Hematopoietic multipotent progenitor cell treated with erythropoietin and hydrocortisone succinate and interleukin-3 and kit ligand, for 4 days (in vitro differentiated cells): ENCODE measurements at regions not wholly inside any gene's neighbourhood (a gene's known extent, or its start where the extent isn't known, plus 50 kb on each side); places are given as distances from the start of the nearest gene placed in this dataset.
"Not testable (repeated sequence)": the region's sequence is repeated elsewhere in the genome, so short reads cannot be mapped to it uniquely, and the experiment has no call there.

Experiments
- DNase-seq: peaks from one replicate; pipeline ENCODE4 v3.0.0-alpha.2; 2015

DNA sequence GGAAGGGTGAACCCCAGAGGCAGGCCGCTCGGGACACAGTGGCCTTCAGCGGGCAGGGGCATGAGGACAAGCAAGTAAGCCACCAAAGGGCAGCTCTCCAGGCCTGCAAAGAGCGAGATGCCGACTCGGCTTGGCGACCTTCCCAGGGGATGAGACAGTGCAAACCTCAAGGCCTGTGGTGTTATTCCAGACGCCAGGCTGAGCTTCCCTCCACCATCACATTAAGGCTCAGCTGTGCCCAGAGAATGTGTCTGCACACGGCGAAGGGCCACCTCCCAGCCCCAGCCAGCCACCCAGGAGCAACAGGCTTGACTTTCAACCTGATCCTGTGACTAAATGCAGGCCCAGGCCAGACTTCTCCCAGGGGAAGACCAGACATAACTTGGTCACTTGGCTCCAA, 251.4 kb downstream of the SOX9 start:
- no peak for DNase-seq

DNA sequence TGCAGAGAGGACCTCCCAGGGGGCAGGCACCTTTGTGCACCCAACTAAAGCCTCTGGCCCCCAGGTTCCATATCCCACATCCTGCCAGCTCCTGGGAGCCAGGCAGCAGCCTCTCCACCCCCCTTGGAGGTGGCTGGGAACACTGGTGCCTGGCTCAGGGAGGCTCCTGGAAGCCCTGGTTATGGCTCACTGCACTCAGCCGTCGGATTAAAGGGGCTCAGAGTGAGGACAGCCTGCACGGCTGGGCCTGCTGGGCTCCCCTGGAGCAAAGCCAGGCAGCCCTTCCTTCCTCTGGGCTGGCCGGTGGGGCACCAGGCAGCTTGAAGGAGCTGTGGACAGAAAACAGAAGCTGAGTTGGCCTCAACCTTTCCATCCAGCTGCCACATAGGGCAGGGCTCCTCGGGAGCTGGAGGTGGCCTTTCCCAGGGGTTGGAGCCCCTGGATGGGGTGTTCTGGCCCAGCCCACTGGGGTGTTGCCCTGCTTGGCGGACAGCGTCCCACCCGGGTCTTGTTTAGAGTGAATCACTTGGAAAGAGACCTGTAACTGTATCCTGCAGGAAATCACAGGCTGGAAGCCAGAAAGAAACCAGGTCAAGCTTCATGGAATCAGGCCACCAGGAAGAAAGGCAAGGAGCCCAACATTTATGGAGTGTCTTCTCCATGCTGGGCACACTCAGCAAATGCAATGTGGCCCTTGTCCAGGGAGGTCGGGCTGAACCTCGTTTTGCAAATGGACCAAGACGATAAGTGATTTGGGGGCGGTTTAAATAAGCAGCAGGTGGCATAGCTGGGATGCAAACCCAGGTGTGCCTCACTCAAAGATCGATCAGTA, 253.3 kb downstream of the SOX9 start:
- no peak for DNase-seq

DNA sequence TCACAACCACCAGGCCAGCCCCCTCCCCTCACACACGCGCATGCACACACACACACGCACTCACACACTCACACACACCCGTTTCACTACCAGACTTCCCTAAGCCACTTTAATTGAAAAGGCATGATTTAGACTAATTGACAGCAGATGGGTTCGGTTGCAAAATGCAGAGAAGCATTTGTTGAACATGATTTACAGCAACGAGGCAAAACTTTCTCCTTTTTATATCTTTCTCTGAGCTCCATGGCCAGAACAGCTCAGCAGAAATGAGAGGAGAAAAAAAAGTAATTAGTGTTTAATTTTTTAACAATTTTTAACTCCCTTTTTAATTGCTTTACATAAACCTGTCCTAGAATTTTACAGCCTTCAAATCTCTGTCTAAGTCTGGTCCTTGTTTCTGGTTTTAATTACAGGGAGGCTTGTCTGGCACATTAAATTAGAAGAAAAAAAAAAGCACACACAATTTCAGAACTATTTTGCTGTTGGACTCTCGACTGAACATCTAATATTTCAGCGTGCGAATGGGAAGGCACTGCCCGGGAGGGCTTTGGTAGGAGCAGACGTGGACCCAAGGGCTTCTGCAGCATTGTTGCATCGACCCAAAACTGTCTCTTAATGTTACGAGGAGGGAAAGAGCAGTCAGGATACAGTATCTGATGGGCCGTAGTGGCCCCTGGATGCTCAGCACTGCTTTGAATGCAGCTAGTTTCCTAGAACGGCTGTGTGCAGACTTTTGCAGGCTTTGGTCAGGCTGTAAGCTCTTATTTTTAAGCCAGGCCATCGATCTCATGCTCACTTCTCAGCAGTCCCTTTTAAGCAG, 255.9 kb downstream of the SOX9 start:
- no peak for DNase-seq

DNA sequence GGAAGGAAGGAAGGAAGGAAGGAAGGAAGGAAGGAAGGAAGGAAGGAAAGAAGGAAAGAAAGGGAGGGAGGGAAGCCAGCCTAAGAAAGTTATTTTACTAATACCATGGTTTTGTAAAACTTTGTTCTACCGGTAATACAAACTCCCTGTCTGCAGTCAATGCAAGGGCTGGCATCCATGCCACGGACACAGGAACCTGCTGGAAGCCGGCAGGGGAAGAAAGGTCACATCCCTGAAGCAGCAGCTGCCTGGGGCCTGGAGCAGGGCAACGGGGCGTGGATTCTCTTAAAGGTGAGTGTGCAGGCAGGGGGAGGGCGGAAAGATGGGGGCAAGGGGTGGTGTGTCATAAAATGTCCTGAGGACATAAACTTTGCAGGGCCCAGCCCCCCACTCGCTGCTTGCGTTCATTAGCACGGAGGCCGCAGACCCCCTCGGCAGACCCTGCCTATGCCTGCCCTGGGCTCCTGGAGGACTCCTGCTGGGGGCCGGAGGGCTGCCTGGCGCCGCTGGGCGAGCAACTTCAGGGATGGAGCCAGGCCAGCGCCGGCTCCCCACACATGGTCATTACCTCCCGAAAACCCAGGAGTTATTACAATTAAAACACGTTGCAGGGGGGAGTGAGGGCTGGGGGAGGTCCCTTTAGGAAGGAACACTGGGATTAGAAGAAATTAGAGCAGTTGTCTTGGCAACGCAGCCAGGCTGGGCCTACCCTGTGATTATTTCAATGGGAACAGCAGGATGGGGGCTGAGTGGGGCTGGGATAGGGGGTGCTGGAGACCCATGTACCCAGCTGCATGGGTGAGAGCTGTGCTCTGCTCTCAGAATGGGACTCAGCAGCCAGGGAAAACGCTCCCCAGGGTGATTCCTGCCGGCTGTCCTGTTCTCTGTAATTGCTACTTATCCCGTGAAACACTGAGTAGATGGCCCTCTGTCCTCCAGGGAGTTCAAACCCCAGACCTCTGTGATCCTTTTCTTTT, 257.9 kb downstream of the SOX9 start:
- no peak for DNase-seq

GRCh38 chr17:72379516-72379915, 258.7 kb downstream of the SOX9 start:
- no peak for DNase-seq

DNA sequence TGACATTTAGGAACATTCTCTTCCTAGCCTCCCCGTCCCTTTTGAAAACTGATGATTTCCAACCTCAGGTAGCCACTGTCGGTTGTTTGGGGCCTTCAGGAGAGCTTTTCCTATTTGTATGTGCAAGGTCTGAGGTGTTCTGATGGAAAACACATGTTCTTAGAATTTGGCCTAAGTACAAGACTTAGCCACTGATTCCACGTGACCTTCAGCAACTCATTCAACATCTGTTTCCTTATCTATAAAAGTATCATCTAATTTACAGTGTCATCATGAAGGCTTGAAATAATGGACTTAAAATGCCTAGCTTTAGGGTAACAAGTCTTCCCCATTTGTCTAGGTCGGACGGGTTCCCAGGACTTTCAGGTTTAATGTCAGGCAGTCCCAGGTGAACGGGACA, 259.3 kb downstream of the SOX9 start:
- DNase-seq, result no peak

GRCh38 chr17:72380737-72381136, 259.9 kb downstream of the SOX9 start:
- no peak for DNase-seq

GRCh38 chr17:72381597-72382397, 261.0 kb downstream of the SOX9 start:
- no peak for DNase-seq

DNA sequence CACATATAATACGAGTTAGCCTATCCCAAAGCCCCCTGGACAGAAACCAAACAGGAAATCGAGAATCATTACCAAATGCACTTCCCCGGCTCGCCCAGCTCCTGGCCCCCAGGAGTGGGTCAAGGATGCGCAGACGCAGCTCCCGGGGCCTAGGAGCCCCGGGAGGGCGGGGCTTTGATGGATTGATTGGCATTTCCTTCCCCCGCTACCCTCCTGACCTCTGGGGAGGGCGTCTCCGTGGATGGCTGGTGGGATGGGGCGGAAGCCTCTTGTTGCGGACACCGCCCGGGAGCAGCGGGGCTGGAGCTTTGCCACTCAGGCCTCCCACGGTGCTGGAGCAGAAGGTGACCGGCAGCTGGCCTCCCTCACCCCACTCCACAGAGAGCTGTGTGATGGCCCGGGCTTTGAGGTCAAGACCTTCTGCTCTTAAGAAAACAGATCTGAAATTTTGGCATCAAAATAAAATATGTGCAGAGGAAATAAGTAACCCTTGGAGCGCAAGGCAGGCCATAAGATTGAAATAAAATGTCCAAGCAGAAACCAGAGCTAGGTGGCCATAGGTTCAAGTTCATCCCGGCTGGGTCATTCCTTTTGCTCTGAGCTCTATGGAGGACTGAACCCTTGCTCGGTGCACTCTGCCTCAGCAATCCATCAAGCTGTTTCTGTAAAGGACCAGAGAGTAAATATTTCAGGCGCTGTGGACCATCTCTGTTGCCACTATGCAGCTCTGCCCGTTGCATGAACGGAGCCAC, 262.3 kb downstream of the SOX9 start:
- DNase-seq, result no peak

DNA sequence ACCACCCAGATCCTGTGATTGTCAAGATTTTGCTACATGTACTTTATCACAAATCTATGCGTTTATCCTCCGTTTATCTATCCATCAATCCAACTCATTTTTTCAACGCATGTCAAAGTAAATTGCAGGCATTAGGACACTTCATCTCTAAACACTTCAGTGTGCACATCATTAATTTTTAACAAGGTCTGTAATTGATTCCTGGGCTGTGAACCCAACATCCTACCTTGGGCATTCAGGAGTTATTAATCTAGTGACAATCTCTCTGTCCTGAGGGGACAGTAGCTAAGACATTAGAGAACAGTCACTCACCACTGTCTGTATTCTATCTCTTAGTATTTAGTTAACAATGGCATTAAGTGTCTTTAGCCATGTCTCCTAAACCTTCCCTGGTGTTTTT, 264.7 kb downstream of the SOX9 start:
- no peak for DNase-seq

DNA sequence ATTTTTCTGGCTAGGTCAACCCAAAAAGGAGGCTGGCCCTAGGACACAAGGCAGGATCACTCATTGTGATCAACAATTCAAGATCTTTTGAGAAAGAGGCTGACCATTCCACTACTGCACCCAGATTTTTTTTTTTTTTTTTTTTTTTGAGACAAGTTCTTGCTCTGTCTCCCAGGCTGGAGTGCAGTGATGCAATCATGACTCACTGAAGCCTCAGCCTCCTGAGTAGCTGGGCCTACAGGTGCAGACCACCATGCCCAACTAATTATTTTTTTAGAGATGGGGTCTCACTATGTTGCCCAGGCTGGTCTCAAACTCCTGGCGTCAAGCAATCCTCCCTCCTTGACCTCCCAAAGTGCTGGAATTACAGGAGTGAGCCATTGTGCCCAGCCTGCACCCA, 265.4 kb downstream of the SOX9 start:
- not testable (repeated sequence) for DNase-seq

- DNase-seq, result no peak
Observed at GRCh38 chr17:72386619-72387237, 265.9 kb downstream of the SOX9 start.

- DNase-seq, result no peak
Observed at GRCh38 chr17:72387487-72387886, 266.7 kb downstream of the SOX9 start.

- no peak for DNase-seq
Observed at GRCh38 chr17:72387969-72388368, 267.1 kb downstream of the SOX9 start.

- no peak for DNase-seq
Observed at GRCh38 chr17:72388765-72389473, 268.1 kb downstream of the SOX9 start.

DNA sequence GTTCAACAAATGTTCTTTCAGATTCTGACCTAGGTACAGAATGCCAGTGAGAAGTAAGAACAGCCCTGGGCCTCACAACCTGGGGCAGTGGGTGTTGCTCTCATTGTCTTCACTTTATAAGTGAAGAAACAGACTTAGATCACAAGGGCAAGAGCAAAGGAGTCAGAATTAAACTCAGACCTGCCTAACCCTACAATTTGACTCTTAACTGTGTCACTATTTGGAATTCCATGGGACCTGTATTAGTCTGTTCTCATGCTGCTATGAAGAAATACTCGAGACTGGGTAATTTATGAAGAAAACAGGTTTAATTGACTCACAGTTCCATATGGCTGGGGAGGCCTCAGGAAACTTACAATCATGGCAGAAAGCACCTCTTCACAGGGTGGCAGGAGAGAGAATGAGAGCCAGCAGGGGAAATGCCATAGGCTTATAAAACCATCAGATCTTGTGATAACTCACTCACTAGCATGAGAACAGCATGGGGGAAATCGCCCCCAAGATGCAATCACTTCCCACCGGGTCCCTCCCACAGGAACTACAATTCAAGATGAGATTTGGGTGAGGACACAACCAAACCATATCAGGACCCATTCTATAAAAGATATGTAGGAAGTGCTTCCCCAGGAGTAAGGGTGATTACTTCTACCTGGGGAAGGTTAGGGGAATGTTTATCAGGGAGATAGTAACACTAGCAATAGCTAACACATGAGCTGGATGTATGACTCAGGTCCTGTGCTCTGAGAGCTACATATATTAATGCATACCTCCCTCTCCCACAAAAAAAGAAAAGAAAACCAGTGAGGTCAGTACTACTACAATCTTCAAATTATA, 270.1 kb downstream of the SOX9 start:
- DNase-seq, result no peak

DNA sequence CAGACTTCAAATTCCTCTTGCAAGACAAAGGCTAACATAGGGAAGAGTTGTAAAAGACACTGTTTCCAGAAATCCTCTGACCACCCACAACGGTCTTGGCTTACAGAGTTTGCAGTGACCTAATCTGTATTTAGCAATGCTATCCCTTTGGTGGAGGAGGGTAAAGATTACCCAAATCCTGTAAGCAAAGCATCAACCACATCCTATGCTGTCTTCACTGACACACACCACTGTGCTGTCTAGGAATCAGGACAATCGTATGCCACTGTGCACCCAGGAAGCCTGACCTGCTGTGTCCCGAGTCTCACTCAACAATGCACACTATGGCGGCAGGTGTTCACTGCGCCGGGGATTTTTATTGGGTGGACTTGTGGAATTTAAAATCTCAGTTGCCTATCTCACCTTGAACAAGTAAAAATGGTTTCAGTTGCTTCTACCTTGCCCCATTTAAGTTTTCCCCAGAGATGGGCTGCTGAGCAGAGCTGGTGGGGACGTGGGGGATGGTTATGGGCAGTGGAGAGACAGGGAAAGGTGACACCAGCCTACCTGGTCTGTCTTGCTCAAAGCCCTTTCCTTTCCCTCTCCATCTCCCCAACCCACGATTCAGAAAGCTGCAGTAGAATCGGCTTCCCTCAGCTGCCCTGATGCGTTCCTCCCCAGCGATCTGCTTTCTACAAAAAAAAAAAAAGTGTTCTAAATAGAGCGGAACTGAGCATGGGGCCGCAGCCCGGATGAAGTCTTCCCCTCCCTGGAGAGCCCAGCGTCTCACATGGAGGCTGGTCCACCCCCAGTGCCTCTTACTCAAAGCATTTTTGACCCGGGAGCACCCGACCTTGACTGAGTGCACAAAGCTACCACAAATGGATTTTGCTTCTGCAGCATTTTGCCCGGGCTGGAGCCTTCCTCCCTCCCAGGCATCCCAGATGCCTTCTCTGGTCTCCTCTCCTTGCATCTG, 271.5 kb downstream of the SOX9 start:
- no peak for DNase-seq

- no peak for DNase-seq
Observed at GRCh38 chr17:72393553-72393952, 272.7 kb downstream of the SOX9 start.
